Cardiac fibroblast (primary cell): ENCODE measurements at regions not wholly inside any gene's neighbourhood (a gene's known extent, or its start where the extent isn't known, plus 50 kb on each side); places are given as distances from the start of the nearest gene placed in this dataset.

Experiments used
- DNase-seq, 2 donors: peaks; one replicate each; pipeline versions ENCODE4 v3.0.0 to v3.0.0-alpha.2; 2010; ENCODE audit warnings: low read depth in 2 of 2
- H3K4me3 ChIP-seq, 2 donors: replicated peaks in 1 of 2; 1 replicate in 1 of 2; 2 replicates in 1 of 2; pipeline ENCODE4 v1.5.1; 2011; ENCODE audit warnings: low read depth in 2 of 2, low read length in 2 of 2, mild to moderate bottlenecking in 2 of 2, moderate library complexity in 1 of 2
- TF ChIP-seq, protein P1 (sequence below): IDR thresholded peaks from one replicate; pipeline ENCODE4 v1.5.1; 2011; ENCODE audit warnings: low read depth, mild to moderate bottlenecking, low read length, inconsistent platforms

DNA sequence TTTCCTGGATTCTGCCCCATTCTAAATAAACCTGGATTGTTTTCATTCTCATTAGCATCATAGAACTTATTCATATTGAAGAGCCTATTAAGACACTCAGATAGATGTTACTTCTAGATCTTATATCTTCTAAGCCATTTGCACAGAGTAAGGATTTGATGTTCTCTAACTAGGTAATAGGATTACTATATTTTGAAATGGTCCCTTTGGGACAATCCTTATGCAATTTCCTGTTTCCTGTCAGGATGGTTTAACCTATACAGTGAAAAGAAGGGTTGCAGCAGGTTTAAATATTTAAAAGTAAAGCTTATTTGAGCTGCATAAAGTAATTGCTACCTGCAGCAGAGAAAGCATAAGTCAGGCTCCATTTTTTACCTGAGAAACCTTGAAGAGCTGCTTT, 860.1 kb downstream of the TFAP2A start:
- peak; percentile 12 to 16 for DNase-seq
- H3K4me3 ChIP-seq, result no peak overlapping the region
- TF ChIP-seq, protein P1, sequence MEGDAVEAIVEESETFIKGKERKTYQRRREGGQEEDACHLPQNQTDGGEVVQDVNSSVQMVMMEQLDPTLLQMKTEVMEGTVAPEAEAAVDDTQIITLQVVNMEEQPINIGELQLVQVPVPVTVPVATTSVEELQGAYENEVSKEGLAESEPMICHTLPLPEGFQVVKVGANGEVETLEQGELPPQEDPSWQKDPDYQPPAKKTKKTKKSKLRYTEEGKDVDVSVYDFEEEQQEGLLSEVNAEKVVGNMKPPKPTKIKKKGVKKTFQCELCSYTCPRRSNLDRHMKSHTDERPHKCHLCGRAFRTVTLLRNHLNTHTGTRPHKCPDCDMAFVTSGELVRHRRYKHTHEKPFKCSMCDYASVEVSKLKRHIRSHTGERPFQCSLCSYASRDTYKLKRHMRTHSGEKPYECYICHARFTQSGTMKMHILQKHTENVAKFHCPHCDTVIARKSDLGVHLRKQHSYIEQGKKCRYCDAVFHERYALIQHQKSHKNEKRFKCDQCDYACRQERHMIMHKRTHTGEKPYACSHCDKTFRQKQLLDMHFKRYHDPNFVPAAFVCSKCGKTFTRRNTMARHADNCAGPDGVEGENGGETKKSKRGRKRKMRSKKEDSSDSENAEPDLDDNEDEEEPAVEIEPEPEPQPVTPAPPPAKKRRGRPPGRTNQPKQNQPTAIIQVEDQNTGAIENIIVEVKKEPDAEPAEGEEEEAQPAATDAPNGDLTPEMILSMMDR, result no peak

DNA sequence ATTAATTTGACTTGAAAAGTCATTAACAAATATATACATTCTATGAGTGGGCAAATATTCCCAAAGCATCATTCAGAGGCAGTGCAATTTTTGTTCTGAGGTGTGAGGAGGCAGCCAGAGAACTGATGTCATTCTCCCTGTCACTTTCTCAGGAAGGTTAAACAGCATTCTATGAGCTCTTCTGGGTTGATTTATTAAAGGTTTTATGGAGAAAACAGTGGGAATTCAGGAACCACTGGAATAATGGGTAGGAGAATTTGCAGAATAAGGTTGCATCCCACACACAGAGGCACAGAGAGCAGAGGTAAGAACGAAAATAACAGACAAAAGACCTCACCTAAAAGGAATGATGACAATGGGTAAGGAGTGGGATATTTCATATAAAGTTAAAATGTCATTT, 860.6 kb downstream of the TFAP2A start:
- no peak overlapping the region for H3K4me3 ChIP-seq
- TF ChIP-seq, protein P1, result no peak
- DNase-seq, result no peak

DNA sequence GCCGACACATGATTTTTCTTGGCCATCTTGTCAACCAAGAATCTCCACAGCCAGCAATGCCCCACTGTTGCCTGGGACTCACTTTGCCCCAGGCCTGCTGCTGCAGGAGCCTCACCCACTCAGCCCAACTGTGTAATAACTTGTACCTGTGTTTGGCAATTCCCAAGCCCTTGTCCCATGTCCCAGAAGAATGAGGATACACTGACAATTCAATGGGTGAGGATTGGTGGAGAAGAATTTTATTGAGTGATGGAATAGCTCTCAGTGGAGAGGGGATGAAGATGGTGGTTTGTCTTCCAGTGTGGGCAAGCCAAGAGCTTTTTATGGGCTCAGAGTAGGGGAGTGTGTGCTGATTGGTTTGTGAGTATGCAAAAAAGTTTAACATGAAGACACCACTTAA, 861.9 kb downstream of the TFAP2A start:
- DNase-seq, result no peak
- H3K4me3 ChIP-seq, result no peak overlapping the region
- TF ChIP-seq, protein P1, result no peak

DNA sequence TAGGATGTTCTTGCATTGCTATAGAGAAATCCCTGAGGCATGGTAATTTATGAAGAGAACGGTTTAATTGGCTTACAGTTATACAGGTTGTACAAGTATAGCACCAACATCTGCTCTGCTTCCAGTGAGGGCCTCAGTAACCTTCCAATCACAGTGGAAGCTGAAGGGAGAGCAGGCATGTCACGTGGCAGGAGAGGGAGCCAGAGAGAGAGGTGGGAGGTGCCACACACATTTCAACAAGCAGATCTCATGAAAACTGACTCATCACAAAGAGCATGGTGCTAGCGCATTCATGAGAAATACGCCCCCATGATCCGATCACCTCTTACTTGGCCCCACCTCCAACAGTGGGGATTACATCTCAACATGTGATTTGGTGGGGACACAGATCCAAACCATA, 871.2 kb downstream of the TFAP2A start:
- DNase-seq, result no peak
- TF ChIP-seq, protein P1, result no peak
- no peak overlapping the region for H3K4me3 ChIP-seq

DNA sequence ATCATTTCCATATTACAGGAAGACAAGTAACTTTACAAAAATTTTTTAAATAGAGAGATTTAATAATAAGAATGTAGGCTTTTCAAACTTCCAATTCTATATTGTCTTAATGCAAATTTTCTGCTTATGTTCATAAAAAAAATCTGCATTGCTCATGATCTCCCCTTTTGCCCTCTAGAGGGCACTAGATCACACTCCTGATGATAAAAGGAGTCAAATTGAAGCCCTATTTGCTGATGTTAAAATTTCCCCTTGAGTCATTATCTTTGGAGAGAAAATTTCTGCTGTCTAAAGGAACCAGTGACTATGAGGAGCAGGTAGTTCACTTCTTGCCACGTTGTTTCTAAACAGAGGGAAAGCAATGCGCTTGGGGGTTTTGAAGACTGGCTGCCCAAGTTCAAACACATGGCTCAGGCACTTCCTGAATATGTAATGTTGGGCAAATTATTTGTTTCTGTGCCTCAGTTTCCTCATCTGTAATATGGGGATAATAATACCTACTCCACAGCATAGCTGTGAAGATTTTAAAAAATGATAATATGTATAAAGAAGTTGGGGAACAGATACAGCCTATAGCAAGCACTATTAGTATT, 874.2 kb downstream of the TFAP2A start:
- peak; percentile 66 to 81 for DNase-seq
- TF ChIP-seq, protein P1, result peak; percentile 56
- no peak overlapping the region for H3K4me3 ChIP-seq

DNA sequence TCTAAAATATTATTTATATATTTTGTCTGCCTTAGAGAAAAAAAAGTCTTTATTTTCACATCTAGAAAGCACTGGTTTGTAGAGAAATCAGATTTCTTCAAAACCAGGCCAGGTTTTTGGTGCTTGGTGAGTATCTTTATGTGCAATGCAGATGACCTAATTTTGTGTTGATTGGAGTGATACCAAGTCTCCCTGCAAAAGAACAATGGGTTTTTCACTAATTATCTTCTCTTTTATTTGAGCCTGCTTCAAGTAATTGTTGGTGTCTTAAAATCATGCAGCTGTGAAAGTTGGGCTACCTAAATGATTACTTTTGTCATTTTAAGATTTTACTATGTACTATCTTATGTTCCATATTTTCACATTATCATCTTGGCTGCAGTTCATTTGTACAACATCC, 874.7 kb downstream of the TFAP2A start:
- no peak overlapping the region for H3K4me3 ChIP-seq
- TF ChIP-seq, protein P1, result no peak
- DNase-seq, result peak; percentile 33 to 65

- TF ChIP-seq, protein P1, result no peak
- H3K4me3 ChIP-seq, result no peak overlapping the region
- no peak for DNase-seq
Observed at GRCh38 chr6:9539231-9539755, 875.6 kb downstream of the TFAP2A start.
